NCI-H146 (cell line): ENCODE measurements at regions not wholly inside any gene's neighbourhood (a gene's known extent, or its start where the extent isn't known, plus 50 kb on each side); places are given as distances from the start of the nearest gene placed in this dataset.
"Not testable (repeated sequence)": the region's sequence is repeated elsewhere in the genome, so short reads cannot be mapped to it uniquely, and the experiment has no call there.

ENCODE experiments used
- DNase-seq: peaks from one replicate; lab custom pipeline; 2025; lab: John Stamatoyannopoulos, UW

- DNase-seq, result no peak
Measured at GRCh38 chr12:131552492-131552863, 158.4 kb upstream of the SFSWAP start.

GRCh38 chr12:131553096-131553777 is 157.7 kb upstream of the SFSWAP start:
- DNase-seq, result no peak

- no peak for DNase-seq
Measured at GRCh38 chr12:131555197-131555846, 155.6 kb upstream of the SFSWAP start.

- DNase-seq, result no peak
Measured at GRCh38 chr12:131555866-131556265, 155.0 kb upstream of the SFSWAP start.

GRCh38 chr12:131557078-131557709 is 153.7 kb upstream of the SFSWAP start:
- DNase-seq, result no peak

GRCh38 chr12:131559517-131560516 is 151.1 kb upstream of the SFSWAP start:
- DNase-seq, result no peak

- DNase-seq, result no peak
Measured at GRCh38 chr12:131561051-131561450, 149.8 kb upstream of the SFSWAP start.

- DNase-seq, result no peak
Measured at GRCh38 chr12:131561891-131562684, 148.8 kb upstream of the SFSWAP start.

GRCh38 chr12:131564138-131564727 is 146.7 kb upstream of the SFSWAP start:
- DNase-seq, result not testable (repeated sequence)

- DNase-seq, result no peak
Measured at GRCh38 chr12:131564845-131565244, 146.0 kb upstream of the SFSWAP start.

- DNase-seq, result no peak
Measured at GRCh38 chr12:131565267-131566015, 145.4 kb upstream of the SFSWAP start.

GRCh38 chr12:131568336-131568735 is 142.6 kb upstream of the SFSWAP start:
- no peak for DNase-seq

GRCh38 chr12:131570596-131570995 is 140.3 kb upstream of the SFSWAP start:
- DNase-seq, result no peak

GRCh38 chr12:131571827-131572226 is 139.1 kb upstream of the SFSWAP start:
- DNase-seq, result no peak

GRCh38 chr12:131572626-131573025 is 138.3 kb upstream of the SFSWAP start:
- no peak for DNase-seq

GRCh38 chr12:131573631-131574394 is 137.1 kb upstream of the SFSWAP start:
- no peak for DNase-seq

- DNase-seq, result no peak
Measured at GRCh38 chr12:131574395-131574771, 136.5 kb upstream of the SFSWAP start.

- DNase-seq, result no peak
Measured at GRCh38 chr12:131575371-131575770, 135.5 kb upstream of the SFSWAP start.

- DNase-seq, result not testable (repeated sequence)
Measured at GRCh38 chr12:131576734-131577133, 134.2 kb upstream of the SFSWAP start.
